WERI-Rb-1 (cell line): ENCODE measurements at regions not wholly inside any gene's neighbourhood (a gene's known extent, or its start where the extent isn't known, plus 50 kb on each side); places are given as distances from the start of the nearest gene placed in this dataset.

Experiments
- DNase-seq: peaks from one replicate; pipeline ENCODE4 v3.0.0-alpha.2; 2020
- H3K27ac ChIP-seq: fragments of 250-450 bp; sonication (Bioruptor Pico); 2 replicates; pipeline ENCODE4 v1.5.1; 2020; ENCODE audit warnings: mild to moderate bottlenecking, moderate library complexity
- H3K27me3 ChIP-seq: fragments of 250-450 bp; sonication (Bioruptor Pico); 2 replicates; pipeline ENCODE4 v1.5.1; 2021; ENCODE audit warnings: mild to moderate bottlenecking, low read depth, moderate library complexity; ENCODE audit not compliant: insufficient read depth, severe bottlenecking
- H3K36me3 ChIP-seq: fragments of 250-450 bp; sonication (Bioruptor Pico); 2 replicates; pipeline ENCODE4 v1.5.1; 2020; ENCODE audit warnings: mild to moderate bottlenecking, moderate library complexity
- H3K4me3 ChIP-seq: 2 replicates; pipeline ENCODE4 v1.5.1; 2011; ENCODE audit warnings: low read depth, mild to moderate bottlenecking, control low read depth, low read length
- H3K9me3 ChIP-seq: fragments of 250-450 bp; sonication (Bioruptor Pico); 2 replicates; pipeline ENCODE4 v1.5.1; 2021; ENCODE audit warnings: mild to moderate bottlenecking, moderate library complexity; ENCODE audit not compliant: severe bottlenecking
- CTCF ChIP-seq: IDR thresholded peaks from 2 replicates; pipeline ENCODE4 v1.5.1; 2011; ENCODE audit warnings: low read depth, mild to moderate bottlenecking, control low read depth, inconsistent platforms, low read length

GRCh38 chr20:11714886-11715285 is 202.8 kb upstream of the BTBD3 start:
- H3K36me3 ChIP-seq, result no peaks in the 10 kb centered on the region
- H3K9me3 ChIP-seq, result no peaks in the 10 kb centered on the region
- no peak for TF ChIP-seq CTCF
- DNase-seq, result no peak
- H3K27ac ChIP-seq, result no peak overlapping the region
- no peaks in the 10 kb centered on the region for H3K27me3 ChIP-seq
- no peak overlapping the region for H3K4me3 ChIP-seq

- H3K4me3 ChIP-seq, result no peak overlapping the region
These were observed 201.3 kb upstream of the BTBD3 start for GRCh38 chr20:11716239-11716944.

GRCh38 chr20:11716945-11717248 is 200.8 kb upstream of the BTBD3 start:
- Histone ChIP-seq H3K4me3 (no peak overlapping the region), H3K27ac (no peak overlapping the region), H3K9me3 (no peaks in the 10 kb centered on the region), H3K27me3 (no peaks in the 10 kb centered on the region), H3K36me3 (no peaks in the 10 kb centered on the region)
- DNase-seq, result no peak
- no peak for TF ChIP-seq CTCF

More at GRCh38 chr20:11716239-11716944, 201.3 kb upstream of the BTBD3 start:
- Histone ChIP-seq H3K36me3 (no peaks in the 10 kb centered on the region), H3K27me3 (no peaks in the 10 kb centered on the region), H3K9me3 (no peaks in the 10 kb centered on the region), H3K27ac (no peak overlapping the region)
- DNase-seq, result peak; percentile 61
- peak; percentile 69 for TF ChIP-seq CTCF

DNA sequence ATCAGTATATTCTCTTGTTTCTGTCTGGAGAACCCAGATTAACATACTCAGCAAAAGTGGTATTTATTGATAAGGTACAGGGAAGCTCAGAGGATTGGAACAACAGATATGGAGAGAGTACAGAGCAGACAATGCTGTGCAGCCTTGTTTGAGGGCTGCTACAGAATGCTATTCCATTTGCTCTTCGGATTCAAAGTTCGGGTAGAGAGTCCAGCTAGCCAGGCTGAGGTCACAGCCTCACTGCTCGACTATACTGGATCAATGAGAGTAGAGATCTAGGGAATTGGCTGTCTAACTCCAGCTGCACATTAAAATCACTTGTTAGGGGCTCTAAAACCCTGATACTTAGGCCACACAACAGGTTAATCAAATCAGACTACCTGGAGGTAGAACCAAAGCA is 200.1 kb upstream of the BTBD3 start:
- H3K27ac ChIP-seq, result no peak overlapping the region
- no peaks in the 10 kb centered on the region for H3K36me3 ChIP-seq
- no peaks in the 10 kb centered on the region for H3K9me3 ChIP-seq
- H3K27me3 ChIP-seq, result no peaks in the 10 kb centered on the region
- DNase-seq, result no peak
- no peak for TF ChIP-seq CTCF
- no peak overlapping the region for H3K4me3 ChIP-seq

DNA sequence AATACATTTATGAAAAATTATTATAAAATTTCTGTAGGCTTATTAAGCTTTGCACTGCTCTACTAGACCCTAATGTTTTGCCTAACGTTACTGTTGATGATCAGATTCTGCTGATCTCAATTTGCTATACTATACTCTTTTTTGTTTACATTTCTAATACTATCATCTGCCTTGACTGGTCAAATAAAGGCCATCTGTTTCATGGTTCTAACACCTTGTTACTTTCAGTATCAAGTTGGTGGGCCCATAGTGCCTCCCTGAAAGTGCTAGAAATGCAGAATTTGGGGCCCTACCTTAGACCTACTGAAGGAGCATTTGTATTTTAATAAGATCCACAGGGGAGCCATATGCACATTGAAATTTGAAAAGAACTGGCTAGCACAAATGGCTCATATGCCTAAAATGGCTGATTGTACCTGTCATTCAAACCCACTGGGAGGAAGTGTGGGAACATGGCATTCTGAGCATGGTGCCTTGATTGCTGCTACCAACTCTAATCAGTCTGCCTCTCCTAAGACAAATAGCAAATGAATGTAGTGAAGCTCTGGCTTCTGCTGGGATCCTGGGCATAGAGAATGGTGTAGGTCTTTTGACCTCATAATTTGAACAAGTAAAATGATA is 199.1 kb upstream of the BTBD3 start:
- DNase-seq, result no peak
- no peaks in the 10 kb centered on the region for H3K9me3 ChIP-seq
- no peaks in the 10 kb centered on the region for H3K36me3 ChIP-seq
- H3K27me3 ChIP-seq, result no peaks in the 10 kb centered on the region
- H3K4me3 ChIP-seq, result no peak overlapping the region
- no peak for TF ChIP-seq CTCF
- no peak overlapping the region for H3K27ac ChIP-seq

GRCh38 chr20:11719153-11719552 is 198.5 kb upstream of the BTBD3 start:
- no peaks in the 10 kb centered on the region for H3K27me3 ChIP-seq
- no peak overlapping the region for H3K4me3 ChIP-seq
- H3K9me3 ChIP-seq, result no peaks in the 10 kb centered on the region
- DNase-seq, result no peak
- H3K27ac ChIP-seq, result no peak overlapping the region
- H3K36me3 ChIP-seq, result no peaks in the 10 kb centered on the region
- TF ChIP-seq CTCF, result no peak
